PC-3 (cell line): ENCODE measurements at regions not wholly inside any gene's neighbourhood (a gene's known extent, or its start where the extent isn't known, plus 50 kb on each side); places are given as distances from the start of the nearest gene placed in this dataset.

ENCODE experiments used
- ATAC-seq: fragments of 200-7000 bp; cut with Tn5 transposase; 2 replicates; pipeline ENCODE4 v1.9.1; 2020; ENCODE audit warnings: mild to moderate bottlenecking, moderate library complexity
- BruUV-seq: library from RNA; stranded (reverse); fragments of 400-500 nt; replicated peaks from 2 replicates; lab custom pipeline; 2021; lab: Mats Ljungman, UMichigan
- CTCF ChIA-PET: fragments of 300-600 bp; sonication (Branson Sonifier 250); formaldehyde crosslinking; loops from one replicate; lab custom pipeline; 2022; ENCODE audit warnings: antibody characterized with exemption; lab: Charles Lee
- POLR2A ChIA-PET: fragments of 300-600 bp; sonication (Branson Sonifier 250); formaldehyde crosslinking; loops from one replicate; lab custom pipeline; 2022; ENCODE audit warnings: antibody characterized with exemption; ENCODE audit not compliant: unreplicated experiment; lab: Charles Lee
- DNase-seq: peaks from one replicate; pipeline ENCODE4 v3.0.0-alpha.2; 2015
- H2AFZ ChIP-seq: fragments of 300-600 bp; sonication (generic); 2 replicates; pipeline ENCODE4 v1.6.0; 2016; ENCODE audit warnings: antibody characterized with exemption, low read length
- H3F3A ChIP-seq: fragments of 300-600 bp; sonication (generic); one replicate; pipeline ENCODE4 v1.6.0; 2017; ENCODE audit warnings: antibody characterized with exemption, low read length, control low read depth, mild to moderate bottlenecking; ENCODE audit not compliant: unreplicated experiment
- H3K27ac ChIP-seq: fragments of 300-600 bp; sonication (generic); 2 replicates; pipeline ENCODE4 v1.5.1; 2016; ENCODE audit warnings: mild to moderate bottlenecking, low read length
- H3K27me3 ChIP-seq: fragments of 300-600 bp; sonication (generic); 2 replicates; pipeline ENCODE4 v1.6.1; 2016; ENCODE audit warnings: low read length, mixed read lengths
- H3K36me3 ChIP-seq: fragments of 300-600 bp; sonication (generic); 2 replicates; pipeline ENCODE4 v1.6.1; 2016; ENCODE audit warnings: low read depth, mixed run types, low read length, mixed read lengths
- H3K4me1 ChIP-seq: fragments of 300-600 bp; sonication (generic); 2 replicates; pipeline ENCODE4 v1.5.1; 2016; ENCODE audit warnings: low read length; ENCODE audit not compliant: insufficient read depth
- H3K4me2 ChIP-seq: fragments of 300-600 bp; sonication (generic); 2 replicates; pipeline ENCODE4 v1.6.0; 2016; ENCODE audit warnings: low read length
- H3K4me3 ChIP-seq: fragments of 300-600 bp; sonication (generic); 2 replicates; pipeline ENCODE4 v1.5.1; 2016; ENCODE audit warnings: mild to moderate bottlenecking, low read length, mixed read lengths
- H3K79me2 ChIP-seq: fragments of 300-600 bp; sonication (generic); 2 replicates; pipeline ENCODE4 v1.6.1; 2017; ENCODE audit warnings: low read length, mixed read lengths
- H3K9ac ChIP-seq: fragments of 300-600 bp; sonication (generic); 2 replicates; pipeline ENCODE4 v1.6.0; 2016; ENCODE audit warnings: mild to moderate bottlenecking, low read length
- H3K9me2 ChIP-seq: fragments of 300-600 bp; sonication (generic); replicated peaks from 2 replicates; pipeline ENCODE4 v1.6.1; 2016; ENCODE audit warnings: mixed run types, low read length, mixed read lengths
- H3K9me3 ChIP-seq: fragments of 300-600 bp; sonication (generic); 2 replicates; pipeline ENCODE4 v1.6.1; 2016; ENCODE audit warnings: low read length, mixed read lengths
- H4K20me1 ChIP-seq: fragments of 300-600 bp; sonication (generic); 2 replicates; pipeline ENCODE4 v1.6.1; 2016; ENCODE audit warnings: low read length, mixed read lengths
- CTCF ChIP-seq: fragments of 300-600 bp; sonication (generic); conservative IDR thresholded peaks from 2 replicates; pipeline ENCODE4 v1.5.1; 2017; ENCODE audit warnings: antibody characterized with exemption, low read depth, mild to moderate bottlenecking, low read length
- EZH2 ChIP-seq: fragments of 300-600 bp; sonication (generic); IDR thresholded peaks from one replicate; pipeline ENCODE4 v1.6.1; 2017; ENCODE audit warnings: antibody characterized with exemption, mild to moderate bottlenecking, low read length; ENCODE audit not compliant: unreplicated experiment
- EZH2phosphoT487 ChIP-seq: fragments of 300-600 bp; sonication (generic); IDR thresholded peaks from 2 replicates; pipeline ENCODE4 v1.6.1; 2018; ENCODE audit warnings: mild to moderate bottlenecking, antibody characterized with exemption, low read length, borderline replicate concordance
- intact Hi-C: fragments of 100-400 bp; cut with micrococcal nuclease; formaldehyde crosslinking; loops from 2 replicates; pipeline ENCODE4 v1.9.0; 2023

- POLR2A ChIA-PET, result no interaction called here
- CTCF ChIA-PET, result interaction anchor here (0.6 to 0.7 kb wide), 4 partner anchors 29 to 394 kb away, joined by 3 to 4 read pairs (median 4); no protein-coding TSS in a partner anchor
- no peak overlapping the region for H2AFZ ChIP-seq
- peaks cover 10% of the 10 kb centered on the region for H3F3A ChIP-seq
- H3K79me2 ChIP-seq, result no peaks in the 10 kb centered on the region
- TF ChIP-seq EZH2 (no peak), EZH2phosphoT487 (no peak), CTCF (no peak)
- peak overlapping the region; percentile 73 for H3K4me2 ChIP-seq
- H3K9ac ChIP-seq, result peak overlapping the region; percentile 74
- H3K4me3 ChIP-seq, result peak overlapping the region; percentile 31
- H3K27ac ChIP-seq, result peak overlapping the region; percentile 91
- no peaks in the 10 kb centered on the region for H3K27me3 ChIP-seq
- peaks cover 40% of the 10 kb centered on the region for H3K4me1 ChIP-seq
- peak; percentile 96 for ATAC-seq
- no peaks in the 10 kb centered on the region for H3K36me3 ChIP-seq
- H4K20me1 ChIP-seq, result no peaks in the 10 kb centered on the region
- H3K9me2 ChIP-seq, result no peaks in the 10 kb centered on the region
- TSS peak; percentile 95 for BruUV-seq
- no peaks in the 10 kb centered on the region for H3K9me3 ChIP-seq
- intact Hi-C loops, result loop anchor here (1.0 to 10.0 kb wide), 12 partner anchors 15 to 385 kb away; partner anchors contain the start of gene PELI2
- peak; percentile 100 for DNase-seq
Measured at GRCh38 chr14:55832122-55832911, 252.3 kb downstream of the KTN1 start.

- intact Hi-C loops, result loop anchor here (1.0 to 10.0 kb wide), 12 partner anchors 14 to 386 kb away; partner anchors contain the start of gene PELI2
- BruUV-seq, result no TSS peak
- H3K4me2 ChIP-seq, result peak overlapping the region; percentile 73
- no peak overlapping the region for H2AFZ ChIP-seq
- no peaks in the 10 kb centered on the region for H3K36me3 ChIP-seq
- H3K4me3 ChIP-seq, result peak overlapping the region; percentile 31
- peak overlapping the region; percentile 74 for H3K9ac ChIP-seq
- no peaks in the 10 kb centered on the region for H3K79me2 ChIP-seq
- H3K9me2 ChIP-seq, result no peaks in the 10 kb centered on the region
- H3K27me3 ChIP-seq, result no peaks in the 10 kb centered on the region
- DNase-seq (peak; percentile 29), ATAC-seq (peak; percentile 1; the same call in 1 of the 2 replicates)
- H4K20me1 ChIP-seq, result no peaks in the 10 kb centered on the region
- peaks cover 10% of the 10 kb centered on the region for H3F3A ChIP-seq
- POLR2A ChIA-PET, result interaction anchor here (0.6 kb wide), 2 partner anchors 18 to 26 kb away, joined by 3 to 5 read pairs; no protein-coding TSS in a partner anchor
- TF ChIP-seq CTCF (no peak), EZH2 (no peak), EZH2phosphoT487 (no peak)
- H3K27ac ChIP-seq, result peak overlapping the region; percentile 91
- CTCF ChIA-PET, result interaction anchor here (0.7 kb wide), 1 partner anchor 416 kb away, joined by 3 read pairs; no protein-coding TSS in a partner anchor
- H3K4me1 ChIP-seq, result peaks cover 40% of the 10 kb centered on the region
- no peaks in the 10 kb centered on the region for H3K9me3 ChIP-seq
Measured at GRCh38 chr14:55832974-55833373, 253.0 kb downstream of the KTN1 start.
